ENCODE measurements at regions not wholly inside any gene's neighbourhood (a gene's known extent, or its start where the extent isn't known, plus 50 kb on each side); places are given as distances from the start of the nearest gene placed in this dataset.
"Not testable (repeated sequence)": the region's sequence is repeated elsewhere in the genome, so short reads cannot be mapped to it uniquely, and the experiment has no call there.

- DNase-seq (ENCODE audit: low read depth) = no peak
- H3K4me3 ChIP-seq (ENCODE audit: control insufficient read depth, low read depth, low read length) = no peak overlapping the region
- TF ChIP-seq CTCF (conservative IDR thresholded peaks at IDR 0.05; ENCODE audit: control insufficient read depth, insufficient read depth, low read depth, low read length) = no peak
Observed at GRCh38 chr9:135189497-135189896, 102.0 kb downstream of the OLFM1 start.

- DNase-seq (ENCODE audit: low read depth) = no peak
- H3K4me3 ChIP-seq (ENCODE audit: control insufficient read depth, low read depth, low read length) = no peak overlapping the region
- no peak for TF ChIP-seq CTCF (conservative IDR thresholded peaks at IDR 0.05; ENCODE audit: control insufficient read depth, insufficient read depth, low read depth, low read length)
Observed at GRCh38 chr9:135190789-135191577, 103.5 kb downstream of the OLFM1 start.

- DNase-seq (ENCODE audit: low read depth) = no peak
- no peak overlapping the region for H3K4me3 ChIP-seq (ENCODE audit: control insufficient read depth, low read depth, low read length)
- TF ChIP-seq CTCF (conservative IDR thresholded peaks at IDR 0.05; ENCODE audit: control insufficient read depth, insufficient read depth, low read depth, low read length) = no peak
Observed at GRCh38 chr9:135192686-135193085, 105.2 kb downstream of the OLFM1 start.

- not testable (repeated sequence) for H3K4me3 ChIP-seq (ENCODE audit: control insufficient read depth, low read depth, low read length); DNase-seq (ENCODE audit: low read depth)
Observed at GRCh38 chr9:135195975-135196374, 108.5 kb downstream of the OLFM1 start.

GRCh38 chr9:135196474-135196873 lies 109.0 kb downstream of the OLFM1 start:
- TF ChIP-seq CTCF (conservative IDR thresholded peaks at IDR 0.05; ENCODE audit: control insufficient read depth, insufficient read depth, low read depth, low read length) = no peak
- no peak overlapping the region for H3K4me3 ChIP-seq (ENCODE audit: control insufficient read depth, low read depth, low read length)
- DNase-seq (ENCODE audit: low read depth) = no peak

- DNase-seq (ENCODE audit: low read depth) = no peak
- H3K4me3 ChIP-seq (ENCODE audit: control insufficient read depth, low read depth, low read length) = no peak overlapping the region
- no peak for TF ChIP-seq CTCF (conservative IDR thresholded peaks at IDR 0.05; ENCODE audit: control insufficient read depth, insufficient read depth, low read depth, low read length)
Observed at GRCh38 chr9:135198144-135198543, 110.7 kb downstream of the OLFM1 start.

- no peak overlapping the region for H3K4me3 ChIP-seq (ENCODE audit: control insufficient read depth, low read depth, low read length)
- no peak for TF ChIP-seq CTCF (conservative IDR thresholded peaks at IDR 0.05; ENCODE audit: control insufficient read depth, insufficient read depth, low read depth, low read length)
- DNase-seq (ENCODE audit: low read depth) = no peak
Observed at GRCh38 chr9:135198586-135199285, 111.3 kb downstream of the OLFM1 start.

Measured in fibroblast of mammary gland (primary cell).